ENCODE measurements at regions not wholly inside any gene's neighbourhood (a gene's known extent, or its start where the extent isn't known, plus 50 kb on each side); places are given as distances from the start of the nearest gene placed in this dataset.

DNA sequence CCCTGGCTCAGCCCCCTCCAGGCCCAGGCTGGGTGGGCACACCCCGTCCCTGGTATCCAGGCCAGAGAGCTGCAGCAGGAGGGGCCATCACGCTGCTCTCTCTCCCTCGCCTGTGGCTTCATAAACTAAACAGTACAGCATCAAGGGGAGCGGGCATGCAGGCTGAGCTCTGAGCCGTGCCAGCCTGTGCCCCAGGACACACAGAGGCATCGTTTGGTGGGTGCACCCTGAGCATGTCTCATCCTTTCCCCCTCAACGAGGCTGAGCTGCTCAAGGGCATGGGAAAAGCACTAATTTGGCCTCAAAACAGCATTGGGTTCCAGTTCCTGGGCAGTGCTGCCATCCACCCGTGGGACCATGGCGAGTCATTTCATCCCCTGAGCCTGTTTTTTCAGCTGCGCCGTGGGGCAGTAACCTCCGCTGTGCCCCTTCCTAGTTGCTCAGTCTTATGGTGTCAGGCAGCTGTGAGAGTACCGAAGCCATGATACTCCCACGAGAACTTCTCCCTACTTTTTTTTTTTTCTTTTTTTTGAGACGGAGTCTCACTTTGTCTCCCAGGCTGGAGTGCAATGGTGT is 79.6 kb downstream of the CPN2 start:
- no peak for TF ChIP-seq EZH2 (optimal IDR thresholded peaks at IDR 0.05; ENCODE audit: low read depth, low read length)
- no peak for TF ChIP-seq EZH2phosphoT487 (IDR thresholded peaks at IDR 0.05; ENCODE audit: low read length)
- TF ChIP-seq, protein P1, sequence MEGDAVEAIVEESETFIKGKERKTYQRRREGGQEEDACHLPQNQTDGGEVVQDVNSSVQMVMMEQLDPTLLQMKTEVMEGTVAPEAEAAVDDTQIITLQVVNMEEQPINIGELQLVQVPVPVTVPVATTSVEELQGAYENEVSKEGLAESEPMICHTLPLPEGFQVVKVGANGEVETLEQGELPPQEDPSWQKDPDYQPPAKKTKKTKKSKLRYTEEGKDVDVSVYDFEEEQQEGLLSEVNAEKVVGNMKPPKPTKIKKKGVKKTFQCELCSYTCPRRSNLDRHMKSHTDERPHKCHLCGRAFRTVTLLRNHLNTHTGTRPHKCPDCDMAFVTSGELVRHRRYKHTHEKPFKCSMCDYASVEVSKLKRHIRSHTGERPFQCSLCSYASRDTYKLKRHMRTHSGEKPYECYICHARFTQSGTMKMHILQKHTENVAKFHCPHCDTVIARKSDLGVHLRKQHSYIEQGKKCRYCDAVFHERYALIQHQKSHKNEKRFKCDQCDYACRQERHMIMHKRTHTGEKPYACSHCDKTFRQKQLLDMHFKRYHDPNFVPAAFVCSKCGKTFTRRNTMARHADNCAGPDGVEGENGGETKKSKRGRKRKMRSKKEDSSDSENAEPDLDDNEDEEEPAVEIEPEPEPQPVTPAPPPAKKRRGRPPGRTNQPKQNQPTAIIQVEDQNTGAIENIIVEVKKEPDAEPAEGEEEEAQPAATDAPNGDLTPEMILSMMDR (IDR thresholded peaks at IDR 0.05; ENCODE audit: low read length): no peak
